HepG2 (cell line): ENCODE measurements at regions not wholly inside any gene's neighbourhood (a gene's known extent, or its start where the extent isn't known, plus 50 kb on each side); places are given as distances from the start of the nearest gene placed in this dataset.

Experiments
- ATAC-seq: fragments of 200-7000 bp; cut with Tn5 transposase; 3 replicates; pipeline ENCODE4 v1.9.1; 2020; ENCODE audit warnings: mild to moderate bottlenecking, moderate library complexity
- BruUV-seq: library from RNA; stranded (reverse); fragments of 400-500 nt; replicated peaks from 2 replicates; lab custom pipeline; 2021; lab: Mats Ljungman, UMichigan
- CTCF ChIA-PET: fragments of 300-600 bp; formaldehyde crosslinking; extraction: SDS; loops from one replicate; lab custom pipeline; 2021; ENCODE audit warnings: low total read pairs, inconsistent platforms, low intra/inter-chr PET ratio; lab: Yijun Ruan, JAX
- POLR2A ChIA-PET: fragments of 350-600 bp; sonication (Branson Sonifier 250); formaldehyde crosslinking; loops from one replicate; lab custom pipeline; 2020; ENCODE audit warnings: antibody characterized with exemption, inconsistent platforms; lab: Yijun Ruan, JAX
- DNase-seq: peaks from one replicate; pipeline ENCODE4 v3.0.0-alpha.2; 2015; ENCODE audit warnings: low spot score
- FAIRE-seq: peaks from 3 replicates; lab custom pipeline; 2011; peaks lifted over from hg19 to GRCh38; lab: Jason Lieb, UNC
- H2AFZ ChIP-seq: one replicate; pipeline ENCODE4 v1.6.1; 2011; ENCODE audit warnings: low read length, inconsistent platforms
- H3K27ac ChIP-seq: fragments of 300-600 bp; 3 replicates; pipeline ENCODE4 v1.8.0; 2011; ENCODE audit warnings: mixed run types, mild to moderate bottlenecking, mixed read lengths, low read length, inconsistent platforms; ENCODE audit not compliant: insufficient read depth; ENCODE audit errors: extremely low read length
- H3K27me3 ChIP-seq, 2 experiments: fragments of 200-600 bp in 1 of 2; 2 replicates in 1 of 2; 3 replicates in 1 of 2; pipeline versions ENCODE4 v1.6.0 to v1.8.0; 2011; ENCODE audit warnings: low read length in 2 of 2, mild to moderate bottlenecking in 2 of 2, moderate library complexity in 2 of 2, inconsistent platforms in 1 of 2; ENCODE audit not compliant: insufficient read depth in 2 of 2, control insufficient read depth in 1 of 2
- H3K36me3 ChIP-seq, 2 experiments: fragments of 200-600 bp in 1 of 2; replicated peaks in 1 of 2; 2 replicates in 1 of 2; 3 replicates in 1 of 2; pipeline versions ENCODE4 v1.5.1 to v1.8.0; 2011; ENCODE audit warnings: low read length in 2 of 2, inconsistent platforms in 1 of 2; ENCODE audit not compliant: insufficient read depth in 2 of 2, control insufficient read depth in 1 of 2
- H3K4me1 ChIP-seq: 2 replicates; pipeline ENCODE4 v1.5.1; 2012; ENCODE audit warnings: low read length, inconsistent platforms; ENCODE audit not compliant: insufficient read depth
- H3K4me2 ChIP-seq: 2 replicates; pipeline ENCODE4 v1.6.0; 2011; ENCODE audit warnings: low read depth, low read length, inconsistent platforms
- H3K4me3 ChIP-seq, 3 experiments: fragments of 200-600 bp in 1 of 3; sonication (generic), shearing (Covaris generic) in 1 of 3; replicated peaks in 1 of 3; 2 replicates each; pipeline ENCODE4 v1.5.1; 2011 to 2016; ENCODE audit warnings: low read length in 3 of 3, inconsistent platforms in 2 of 3, low read depth in 2 of 3, mild to moderate bottlenecking in 2 of 3, control low read depth in 1 of 3, mixed read lengths in 1 of 3; ENCODE audit not compliant: insufficient read depth in 1 of 3
- H3K79me2 ChIP-seq: one replicate; pipeline ENCODE4 v1.6.1; 2011; ENCODE audit warnings: low read length, inconsistent platforms; ENCODE audit not compliant: insufficient read depth
- H3K9ac ChIP-seq: 2 replicates; pipeline ENCODE4 v1.6.0; 2011; ENCODE audit warnings: mild to moderate bottlenecking, low read depth, low read length, inconsistent platforms; ENCODE audit not compliant: insufficient read depth
- H3K9me3 ChIP-seq: 2 replicates; pipeline ENCODE4 v1.5.1; 2012; ENCODE audit warnings: mild to moderate bottlenecking, low read length
- H4K20me1 ChIP-seq: 2 replicates; pipeline ENCODE4 v1.6.0; 2011; ENCODE audit warnings: inconsistent platforms, mild to moderate bottlenecking, low read length, moderate library complexity; ENCODE audit not compliant: insufficient read depth
- ATAD3A ChIP-seq: sonication (generic); formaldehyde crosslinking; IDR thresholded peaks from 2 replicates; pipeline ENCODE4 v1.4.0; 2020; ENCODE audit warnings: missing genetic modification reagents
- BRD4 ChIP-seq: sonication (generic); formaldehyde crosslinking; IDR thresholded peaks from 2 replicates; pipeline ENCODE4 v1.4.0; 2020; ENCODE audit warnings: missing genetic modification reagents
- CHD4 ChIP-seq: fragments of 200-600 bp; sonication (generic); IDR thresholded peaks from 2 replicates; pipeline ENCODE4 v1.7.0; 2017; ENCODE audit warnings: mild to moderate bottlenecking, low read length, borderline replicate concordance
- MIER2 ChIP-seq: IDR thresholded peaks from 2 replicates; pipeline ENCODE4 v1.6.1; 2016; ENCODE audit warnings: missing biosample characterization, missing genetic modification reagents
- PAX8 ChIP-seq: sonication (generic); formaldehyde crosslinking; IDR thresholded peaks from 2 replicates; pipeline ENCODE4 v1.8.0; 2022; ENCODE audit warnings: mild to moderate bottlenecking, missing genetic modification reagents, borderline replicate concordance
- RAD51 ChIP-seq: fragments of 450-650 bp; IDR thresholded peaks from 2 replicates; pipeline ENCODE4 v1.6.1; 2016; ENCODE audit warnings: borderline replicate concordance
- RFX1 ChIP-seq: fragments of 450-650 bp; IDR thresholded peaks from 2 replicates; pipeline ENCODE4 v1.6.1; 2017
- SIX1 ChIP-seq: sonication (generic); formaldehyde crosslinking; IDR thresholded peaks from 2 replicates; pipeline ENCODE4 v1.4.0; 2020; ENCODE audit warnings: missing genetic modification reagents, borderline replicate concordance
- TARDBP ChIP-seq: sonication (generic); formaldehyde crosslinking; IDR thresholded peaks from 2 replicates; pipeline ENCODE4 v1.8.0; 2022; ENCODE audit warnings: mild to moderate bottlenecking, missing genetic modification reagents
- ZNF367 ChIP-seq: sonication (generic); formaldehyde crosslinking; IDR thresholded peaks from 2 replicates; pipeline ENCODE4 v1.4.0; 2020; ENCODE audit warnings: missing genetic modification reagents, borderline replicate concordance
- ZNF547 ChIP-seq: sonication (generic); formaldehyde crosslinking; IDR thresholded peaks from 2 replicates; pipeline ENCODE4 v1.5.1; 2020; ENCODE audit warnings: mild to moderate bottlenecking, missing genetic modification reagents
- ZNF747 ChIP-seq: sonication (generic); formaldehyde crosslinking; IDR thresholded peaks from 2 replicates; pipeline ENCODE4 v1.8.1; 2023; ENCODE audit warnings: missing genetic modification reagents, mild to moderate bottlenecking, borderline replicate concordance
- whole genome bisulfite sequencing: methylation state at CpG from one replicate; pipeline ENCODE4 v1.1.6; 2017; ENCODE audit warnings: low lambda C conversion rate; 5-methylcytosine and 5-hydroxymethylcytosine counted together
- in situ Hi-C: cut with HindIII; loops from 2 replicates; pipeline ENCODE4 v1.10.0; 2017; ENCODE audit warnings: low pct_unique_long_range_greater_than_20kb; ENCODE audit not compliant: extremely low pct_ligation_motif_present
- intact Hi-C: fragments of 100-400 bp; cut with micrococcal nuclease; formaldehyde crosslinking; loops from one replicate; pipeline ENCODE4 v1.10.0; 2022; ENCODE audit not compliant: unreplicated experiment
- TF ChIP-seq, protein P1 (sequence below): IDR thresholded peaks from 2 replicates; pipeline ENCODE4 v1.6.1; 2016; ENCODE audit warnings: mild to moderate bottlenecking, missing biosample characterization, missing genetic modification reagents
- TF ChIP-seq, protein P2 (sequence below): sonication (generic); formaldehyde crosslinking; IDR thresholded peaks from 2 replicates; pipeline ENCODE4 v1.4.0; 2020; ENCODE audit warnings: missing genetic modification reagents
- TF ChIP-seq, protein P3 (sequence below): sonication (generic); formaldehyde crosslinking; IDR thresholded peaks from 2 replicates; pipeline ENCODE4 v1.5.1; 2020; ENCODE audit warnings: mild to moderate bottlenecking, moderate library complexity, missing genetic modification reagents

DNA sequence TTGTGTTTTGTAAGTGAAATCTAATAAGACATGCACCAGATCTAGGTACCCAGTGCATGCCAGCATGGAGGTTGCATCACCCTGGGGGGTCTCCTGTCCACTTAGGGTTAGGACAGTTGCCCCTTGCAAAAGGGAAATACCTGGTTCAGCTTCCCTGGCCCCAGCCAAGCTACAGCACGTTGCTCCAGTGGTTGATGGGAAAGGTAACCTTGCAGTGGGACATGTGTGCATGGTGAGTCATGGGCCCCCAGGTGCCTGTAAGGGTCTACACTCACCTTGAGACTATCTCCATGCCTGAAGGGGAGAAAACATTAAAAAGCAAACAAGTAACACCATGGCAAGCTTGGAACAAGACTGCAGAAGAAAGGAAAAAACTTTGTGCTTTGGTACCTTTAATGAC is 143.9 kb downstream of the LSM5 start:
- no peaks in the 10 kb centered on the region for H3K79me2 ChIP-seq
- no TSS peak for BruUV-seq
- FAIRE-seq (no peak), ATAC-seq (no peak), DNase-seq (no peak)
- H3K27ac ChIP-seq: no peak overlapping the region
- intact Hi-C loops: loop anchor here (2.0 kb wide), 2 partner anchors 135 to 601 kb away; no protein-coding TSS in a partner anchor
- no peaks in the 10 kb centered on the region for H3K36me3 ChIP-seq
- H2AFZ ChIP-seq: no peak overlapping the region
- H3K4me1 ChIP-seq: no peaks in the 10 kb centered on the region
- TF ChIP-seq RFX1: no peak
- no peak for TF ChIP-seq BRD4 (CRISPR knock-in tag)
- TF ChIP-seq SIX1 (CRISPR knock-in tag): no peak
- TF ChIP-seq, protein P1, sequence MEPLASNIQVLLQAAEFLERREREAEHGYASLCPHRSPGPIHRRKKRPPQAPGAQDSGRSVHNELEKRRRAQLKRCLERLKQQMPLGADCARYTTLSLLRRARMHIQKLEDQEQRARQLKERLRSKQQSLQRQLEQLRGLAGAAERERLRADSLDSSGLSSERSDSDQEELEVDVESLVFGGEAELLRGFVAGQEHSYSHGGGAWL (CRISPR knock-in tag): no peak
- TF ChIP-seq, protein P2, sequence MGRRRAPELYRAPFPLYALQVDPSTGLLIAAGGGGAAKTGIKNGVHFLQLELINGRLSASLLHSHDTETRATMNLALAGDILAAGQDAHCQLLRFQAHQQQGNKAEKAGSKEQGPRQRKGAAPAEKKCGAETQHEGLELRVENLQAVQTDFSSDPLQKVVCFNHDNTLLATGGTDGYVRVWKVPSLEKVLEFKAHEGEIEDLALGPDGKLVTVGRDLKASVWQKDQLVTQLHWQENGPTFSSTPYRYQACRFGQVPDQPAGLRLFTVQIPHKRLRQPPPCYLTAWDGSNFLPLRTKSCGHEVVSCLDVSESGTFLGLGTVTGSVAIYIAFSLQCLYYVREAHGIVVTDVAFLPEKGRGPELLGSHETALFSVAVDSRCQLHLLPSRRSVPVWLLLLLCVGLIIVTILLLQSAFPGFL (CRISPR knock-in tag): no peak
- H4K20me1 ChIP-seq: no peaks in the 10 kb centered on the region
- ChIA-PET POLR2A (no interaction called here), CTCF (no interaction called here)
- in situ Hi-C loops: loop anchor here (10.0 kb wide), 1 partner anchor 131 kb away; no protein-coding TSS in a partner anchor
- 0% methylated on average over 1 of the region's 1 CpG for WGBS
- H3K4me3 ChIP-seq: no peak overlapping the region
- no peaks in the 10 kb centered on the region for H3K9me3 ChIP-seq
- H3K27me3 ChIP-seq: no peaks in the 10 kb centered on the region
- H3K9ac ChIP-seq: no peak overlapping the region
- no peak overlapping the region for H3K4me2 ChIP-seq

DNA sequence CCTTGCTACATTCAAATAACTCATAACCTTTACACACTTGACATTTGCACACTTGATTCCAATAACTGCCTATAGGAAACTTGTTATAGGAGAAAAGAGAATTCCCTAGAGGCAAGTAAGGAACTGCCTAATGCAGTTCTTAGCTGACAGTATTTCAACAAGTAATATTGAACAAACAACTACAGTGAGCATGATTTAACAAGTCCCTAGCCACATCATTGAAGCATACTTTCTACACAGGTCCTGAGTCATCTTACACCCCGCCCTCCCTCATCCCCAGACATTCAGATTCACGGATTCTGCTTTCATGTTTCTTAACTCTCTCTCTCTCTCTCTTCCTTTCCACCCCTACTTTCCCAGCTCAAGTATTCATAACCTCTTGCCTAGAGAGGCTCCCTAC is 153.5 kb downstream of the LSM5 start:
- POLR2A ChIA-PET: no interaction called here
- no peak for TF ChIP-seq MIER2
- TF ChIP-seq ATAD3A (CRISPR knock-in tag): no peak
- no peak for TF ChIP-seq ZNF547
- TF ChIP-seq CHD4: no peak
- TF ChIP-seq ZNF747 (CRISPR knock-in tag): no peak
- no peak for TF ChIP-seq TARDBP (CRISPR knock-in tag)
- TF ChIP-seq ZNF367 (CRISPR knock-in tag): no peak
- no peak for TF ChIP-seq RAD51
- TF ChIP-seq, protein P3, sequence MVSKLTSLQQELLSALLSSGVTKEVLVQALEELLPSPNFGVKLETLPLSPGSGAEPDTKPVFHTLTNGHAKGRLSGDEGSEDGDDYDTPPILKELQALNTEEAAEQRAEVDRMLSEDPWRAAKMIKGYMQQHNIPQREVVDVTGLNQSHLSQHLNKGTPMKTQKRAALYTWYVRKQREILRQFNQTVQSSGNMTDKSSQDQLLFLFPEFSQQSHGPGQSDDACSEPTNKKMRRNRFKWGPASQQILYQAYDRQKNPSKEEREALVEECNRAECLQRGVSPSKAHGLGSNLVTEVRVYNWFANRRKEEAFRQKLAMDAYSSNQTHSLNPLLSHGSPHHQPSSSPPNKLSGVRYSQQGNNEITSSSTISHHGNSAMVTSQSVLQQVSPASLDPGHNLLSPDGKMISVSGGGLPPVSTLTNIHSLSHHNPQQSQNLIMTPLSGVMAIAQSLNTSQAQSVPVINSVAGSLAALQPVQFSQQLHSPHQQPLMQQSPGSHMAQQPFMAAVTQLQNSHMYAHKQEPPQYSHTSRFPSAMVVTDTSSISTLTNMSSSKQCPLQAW (CRISPR knock-in tag): no peak
- TF ChIP-seq PAX8: no peak

More for the DNA sequence above, 153.5 kb downstream of the LSM5 start:
- no peaks in the 10 kb centered on the region; a peak in 1 of 5 replicates for H3K27me3 ChIP-seq
- H3K27ac ChIP-seq: no peak overlapping the region
- H3K4me2 ChIP-seq: no peak overlapping the region
- ATAC-seq (no peak), DNase-seq (no peak), FAIRE-seq (no peak)
- H2AFZ ChIP-seq: no peak overlapping the region
- no TSS peak for BruUV-seq
- H3K9me3 ChIP-seq: no peaks in the 10 kb centered on the region
- H3K9ac ChIP-seq: no peak overlapping the region
- H3K4me3 ChIP-seq: no peak overlapping the region
- no peaks in the 10 kb centered on the region for H3K4me1 ChIP-seq
- no peaks in the 10 kb centered on the region for H3K36me3 ChIP-seq
- CTCF ChIA-PET: no interaction called here
- in situ Hi-C loops (no loop called here), intact Hi-C loops (no loop called here)
- no peaks in the 10 kb centered on the region for H4K20me1 ChIP-seq
- WGBS: 2% methylated on average over 2 of the region's 2 CpGs
- no peaks in the 10 kb centered on the region for H3K79me2 ChIP-seq
